ENCODE measurements at regions not wholly inside any gene's neighbourhood (a gene's known extent, or its start where the extent isn't known, plus 50 kb on each side); places are given as distances from the start of the nearest gene placed in this dataset.
"Not testable (repeated sequence)": the region's sequence is repeated elsewhere in the genome, so short reads cannot be mapped to it uniquely, and the experiment has no call there.

- no peak for TF ChIP-seq POLR2A (IDR thresholded peaks at IDR 0.05)
- TF ChIP-seq EP300 (IDR thresholded peaks at IDR 0.05; ENCODE audit: low read depth) = no peak
- no peak for TF ChIP-seq CTCF (IDR thresholded peaks at IDR 0.05)
- no peak for TF ChIP-seq POLR2AphosphoS5 (IDR thresholded peaks at IDR 0.05)
- no peak overlapping the region for H3K4me3 ChIP-seq
- intact Hi-C loops (cut with DNase I; ENCODE audit: low total_unique reads) = no loop called here
- no peak for DNase-seq
- 58% methylated on average over 2 of the region's 2 CpGs; no CpG with 5 or more reads in 1 of the 2 donors for WGBS, 2 donors (ENCODE audit: low coverage in 1 of 2)
- no peaks in the 10 kb centered on the region for H3K27me3 ChIP-seq
- H3K27ac ChIP-seq = no peak overlapping the region
- no peaks in the 10 kb centered on the region for H3K36me3 ChIP-seq
- in situ Hi-C loops (cut with MboI; ENCODE audit: low pct_ligation_motif_present in 1 of 4, low pct_unique_long_range_greater_than_20kb in 1 of 4, low sequenced_read_pairs in 3 of 4) = no loop called here
- H3K9me3 ChIP-seq = no peaks in the 10 kb centered on the region
- no peaks in the 10 kb centered on the region for H3K4me1 ChIP-seq
These were observed 427.1 kb upstream of the CNTNAP5 start for GRCh38 chr2:123597988-123598387.

GRCh38 chr2:123606631-123607030, 418.5 kb upstream of the CNTNAP5 start:
- H3K4me3 ChIP-seq = no peak overlapping the region
- TF ChIP-seq CTCF (IDR thresholded peaks at IDR 0.05) (no peak), EP300 (IDR thresholded peaks at IDR 0.05; ENCODE audit: low read depth) (no peak), POLR2A (IDR thresholded peaks at IDR 0.05) (no peak), POLR2AphosphoS5 (IDR thresholded peaks at IDR 0.05) (no peak)
- no peaks in the 10 kb centered on the region for H3K4me1 ChIP-seq
- H3K27ac ChIP-seq = no peak overlapping the region
- WGBS, 2 donors (ENCODE audit: low coverage in 1 of 2) = 46 to 50% methylated on average over 2 of the region's 2 CpGs
- DNase-seq = no peak
- peaks cover 0 to 6% of the 10 kb centered on the region in 2 donors for H3K9me3 ChIP-seq
- H3K36me3 ChIP-seq = no peaks in the 10 kb centered on the region
- in situ Hi-C loops (cut with MboI; ENCODE audit: low pct_ligation_motif_present in 1 of 4, low pct_unique_long_range_greater_than_20kb in 1 of 4, low sequenced_read_pairs in 3 of 4) (no loop called here), intact Hi-C loops (cut with DNase I; ENCODE audit: low total_unique reads) (no loop called here)
- H3K27me3 ChIP-seq = no peaks in the 10 kb centered on the region

- TF ChIP-seq POLR2A (IDR thresholded peaks at IDR 0.05) (no peak), POLR2AphosphoS5 (IDR thresholded peaks at IDR 0.05) (no peak), EP300 (IDR thresholded peaks at IDR 0.05; ENCODE audit: low read depth) (no peak), CTCF (IDR thresholded peaks at IDR 0.05) (no peak)
- intact Hi-C loops (cut with DNase I; ENCODE audit: low total_unique reads) = no loop called here
- H3K27ac ChIP-seq = no peak overlapping the region
- DNase-seq = no peak
- no peaks in the 10 kb centered on the region for H3K4me1 ChIP-seq
- WGBS, 2 donors (ENCODE audit: low coverage in 1 of 2) = 39 to 44% methylated on average over 1 of the region's 1 CpG
- no peak overlapping the region for H3K4me3 ChIP-seq
- no peaks in the 10 kb centered on the region for H3K27me3 ChIP-seq
- in situ Hi-C loops (cut with MboI; ENCODE audit: low pct_ligation_motif_present in 1 of 4, low pct_unique_long_range_greater_than_20kb in 1 of 4, low sequenced_read_pairs in 3 of 4) = no loop called here
- H3K9me3 ChIP-seq = peaks cover 0 to 6% of the 10 kb centered on the region in 2 donors
- H3K36me3 ChIP-seq = no peaks in the 10 kb centered on the region
These were observed 416.0 kb upstream of the CNTNAP5 start for GRCh38 chr2:123609077-123609476.

- TF ChIP-seq POLR2AphosphoS5 (IDR thresholded peaks at IDR 0.05) (no peak), EP300 (IDR thresholded peaks at IDR 0.05; ENCODE audit: low read depth) (no peak), CTCF (IDR thresholded peaks at IDR 0.05) (no peak), POLR2A (IDR thresholded peaks at IDR 0.05) (no peak)
- no peaks in the 10 kb centered on the region for H3K4me1 ChIP-seq
- H3K4me3 ChIP-seq = no peak overlapping the region
- H3K36me3 ChIP-seq = no peaks in the 10 kb centered on the region
- in situ Hi-C loops (cut with MboI; ENCODE audit: low pct_ligation_motif_present in 1 of 4, low pct_unique_long_range_greater_than_20kb in 1 of 4, low sequenced_read_pairs in 3 of 4) = no loop called here
- intact Hi-C loops (cut with DNase I; ENCODE audit: low total_unique reads) = no loop called here
- no peak overlapping the region for H3K27ac ChIP-seq
- no peaks in the 10 kb centered on the region for H3K27me3 ChIP-seq
- no peak for DNase-seq
- peaks cover 3 to 11% of the 10 kb centered on the region in 2 donors for H3K9me3 ChIP-seq
These were observed 410.5 kb upstream of the CNTNAP5 start for GRCh38 chr2:123614596-123614995.

GRCh38 chr2:123618642-123619041, 406.4 kb upstream of the CNTNAP5 start:
- intact Hi-C loops (cut with DNase I; ENCODE audit: low total_unique reads); H3K36me3 ChIP-seq; H3K9me3 ChIP-seq; in situ Hi-C loops (cut with MboI; ENCODE audit: low pct_ligation_motif_present in 1 of 4, low pct_unique_long_range_greater_than_20kb in 1 of 4, low sequenced_read_pairs in 3 of 4); H3K4me1 ChIP-seq; H3K4me3 ChIP-seq; H3K27me3 ChIP-seq; DNase-seq; H3K27ac ChIP-seq: not testable (repeated sequence)
- WGBS, 2 donors (ENCODE audit: low coverage in 1 of 2) = 80 to 91% methylated on average over 4 to 8 of the region's 8 CpGs
